WTC11 (cell line): ENCODE measurements at regions not wholly inside any gene's neighbourhood (a gene's known extent, or its start where the extent isn't known, plus 50 kb on each side); places are given as distances from the start of the nearest gene placed in this dataset.

ENCODE experiments used
- ATAC-seq: fragments of 200-7000 bp; cut with Tn5 transposase; 2 replicates; pipeline ENCODE4 v1.10.0; 2021; ENCODE audit warnings: mild to moderate bottlenecking, moderate library complexity
- CTCF ChIA-PET: fragments of 300-600 bp; sonication (Branson Sonifier 250); formaldehyde crosslinking; loops from one replicate; lab custom pipeline; 2021; ENCODE audit warnings: antibody characterized with exemption; lab: Charles Lee
- POLR2A ChIA-PET: fragments of 350-600 bp; sonication (Branson Sonifier 250); formaldehyde crosslinking; loops from one replicate; lab custom pipeline; 2021; ENCODE audit warnings: antibody characterized with exemption; lab: Charles Lee
- DNase-seq: peaks from one replicate; pipeline ENCODE4 v3.0.0; 2021; ENCODE audit warnings: low spot score
- H3K27ac Mint-ChIP-seq: 2 replicates; pipeline ENCODE4 v1.8.0; 2021; ENCODE audit warnings: mixed read lengths
- H3K27me3 Mint-ChIP-seq: 2 replicates; pipeline ENCODE4 v1.8.0; 2021; ENCODE audit warnings: low read depth, mild to moderate bottlenecking, moderate library complexity, mixed read lengths
- H3K36me3 Mint-ChIP-seq: 2 replicates; pipeline ENCODE4 v1.8.0; 2021; ENCODE audit warnings: mixed read lengths
- H3K4me1 Mint-ChIP-seq: 2 replicates; pipeline ENCODE4 v1.8.0; 2022; ENCODE audit warnings: mixed read lengths
- H3K4me3 Mint-ChIP-seq: 2 replicates; pipeline ENCODE4 v1.8.0; 2021; ENCODE audit warnings: mild to moderate bottlenecking, moderate library complexity, mixed read lengths
- H3K9me3 Mint-ChIP-seq: 2 replicates; pipeline ENCODE4 v1.8.0; 2021; ENCODE audit warnings: mixed read lengths
- ATF1 ChIP-seq: sonication (generic); formaldehyde crosslinking; IDR thresholded peaks from 2 replicates; pipeline ENCODE4 v1.8.1; 2023; ENCODE audit warnings: mild to moderate bottlenecking, moderate library complexity, missing genetic modification reagents
- ELF4 ChIP-seq: sonication (generic); formaldehyde crosslinking; IDR thresholded peaks from 2 replicates; pipeline ENCODE4 v1.8.1; 2022; ENCODE audit warnings: low read depth, mild to moderate bottlenecking, moderate library complexity, missing genetic modification reagents
- GTF2I ChIP-seq: fragments of 250-450 bp; sonication (Bioruptor Pico); conservative IDR thresholded peaks from 2 replicates; pipeline ENCODE4 v1.4.0; 2021; ENCODE audit warnings: mild to moderate bottlenecking
- HMGA2 ChIP-seq: fragments of 250-450 bp; sonication (Bioruptor Pico); IDR thresholded peaks from 2 replicates; pipeline ENCODE4 v1.4.0; 2021; ENCODE audit warnings: mild to moderate bottlenecking, moderate library complexity
- MYBL2 ChIP-seq: sonication (generic); formaldehyde crosslinking; IDR thresholded peaks from 2 replicates; pipeline ENCODE4 v1.8.1; 2023; ENCODE audit warnings: mild to moderate bottlenecking, moderate library complexity, missing genetic modification reagents
- RELA ChIP-seq: sonication (generic); formaldehyde crosslinking; IDR thresholded peaks from 2 replicates; pipeline ENCODE4 v1.8.1; 2022; ENCODE audit warnings: missing genetic modification reagents, mild to moderate bottlenecking, borderline replicate concordance
- SOX15 ChIP-seq: fragments of 250-450 bp; sonication (Bioruptor Pico); IDR thresholded peaks from 2 replicates; pipeline ENCODE4 v1.9.0; 2021; ENCODE audit warnings: mild to moderate bottlenecking
- SP1 ChIP-seq: sonication (generic); formaldehyde crosslinking; conservative IDR thresholded peaks from 2 replicates; pipeline ENCODE4 v1.8.1; 2022; ENCODE audit warnings: missing genetic modification reagents
- TEAD1 ChIP-seq: sonication (generic); formaldehyde crosslinking; IDR thresholded peaks from 2 replicates; pipeline ENCODE4 v1.8.0; 2022; ENCODE audit warnings: mild to moderate bottlenecking, missing genetic modification reagents
- TEAD4 ChIP-seq: sonication (generic); formaldehyde crosslinking; IDR thresholded peaks from 2 replicates; pipeline ENCODE4 v1.8.0; 2022; ENCODE audit warnings: mild to moderate bottlenecking, missing genetic modification reagents
- ZNF423 ChIP-seq: fragments of 250-450 bp; sonication (Bioruptor Pico); IDR thresholded peaks from 2 replicates; pipeline ENCODE4 v2.1.2; 2022; ENCODE audit warnings: mild to moderate bottlenecking, moderate library complexity
- TF ChIP-seq, protein P1 (sequence below): sonication (generic); formaldehyde crosslinking; IDR thresholded peaks from 2 replicates; pipeline ENCODE4 v1.8.0; 2022; ENCODE audit warnings: mild to moderate bottlenecking, missing genetic modification reagents
- TF ChIP-seq, protein P2 (sequence below): fragments of 200-600 bp; IDR thresholded peaks from 2 replicates; pipeline ENCODE4 v1.8.0; 2022; ENCODE audit warnings: antibody characterized with exemption
- TF ChIP-seq, protein P3 (sequence below): sonication (generic); formaldehyde crosslinking; IDR thresholded peaks from 2 replicates; pipeline ENCODE4 v1.8.1; 2023; ENCODE audit warnings: mild to moderate bottlenecking, missing genetic modification reagents, borderline replicate concordance
- TF ChIP-seq, protein P4 (sequence below): sonication (generic); formaldehyde crosslinking; IDR thresholded peaks from 2 replicates; pipeline ENCODE4 v1.8.0; 2022; ENCODE audit warnings: missing genetic modification reagents
- TF ChIP-seq, protein P5 (sequence below): fragments of 250-450 bp; sonication (Bioruptor Pico); IDR thresholded peaks from 2 replicates; pipeline ENCODE4 v1.8.0; 2021; ENCODE audit warnings: mild to moderate bottlenecking
- TF ChIP-seq, protein P6 (sequence below): fragments of 250-450 bp; sonication (Bioruptor Pico); conservative IDR thresholded peaks from 2 replicates; pipeline ENCODE4 v1.9.0; 2021; ENCODE audit warnings: mild to moderate bottlenecking
- TF ChIP-seq, protein P7 (sequence below): sonication (generic); formaldehyde crosslinking; IDR thresholded peaks from 2 replicates; pipeline ENCODE4 v1.8.1; 2023; ENCODE audit warnings: mild to moderate bottlenecking, missing genetic modification reagents, moderate library complexity
- TF ChIP-seq, protein P8 (sequence below): sonication (generic); formaldehyde crosslinking; IDR thresholded peaks from 2 replicates; pipeline ENCODE4 v1.8.0; 2023; ENCODE audit warnings: missing genetic modification reagents, mild to moderate bottlenecking, borderline replicate concordance

DNA sequence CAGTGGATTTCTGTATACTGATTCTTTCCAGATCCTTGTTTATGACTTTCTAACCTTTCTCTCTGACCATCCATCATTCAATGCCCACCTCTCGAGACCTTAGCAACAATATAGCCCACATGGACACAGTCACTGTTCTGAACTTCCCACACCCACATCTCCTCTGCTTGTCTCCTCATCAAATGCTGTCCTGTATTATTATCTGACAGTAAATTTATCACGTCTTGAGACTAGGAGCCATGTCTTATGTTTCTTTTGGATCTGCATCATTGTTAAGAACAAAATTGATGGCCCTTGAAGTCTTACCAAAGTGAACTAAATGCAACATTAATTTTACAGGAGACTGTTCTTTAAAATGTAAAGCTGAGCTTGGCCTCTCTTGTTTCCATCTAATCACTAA, 495.4 kb upstream of the KLF4 start:
- TF ChIP-seq, protein P1, sequence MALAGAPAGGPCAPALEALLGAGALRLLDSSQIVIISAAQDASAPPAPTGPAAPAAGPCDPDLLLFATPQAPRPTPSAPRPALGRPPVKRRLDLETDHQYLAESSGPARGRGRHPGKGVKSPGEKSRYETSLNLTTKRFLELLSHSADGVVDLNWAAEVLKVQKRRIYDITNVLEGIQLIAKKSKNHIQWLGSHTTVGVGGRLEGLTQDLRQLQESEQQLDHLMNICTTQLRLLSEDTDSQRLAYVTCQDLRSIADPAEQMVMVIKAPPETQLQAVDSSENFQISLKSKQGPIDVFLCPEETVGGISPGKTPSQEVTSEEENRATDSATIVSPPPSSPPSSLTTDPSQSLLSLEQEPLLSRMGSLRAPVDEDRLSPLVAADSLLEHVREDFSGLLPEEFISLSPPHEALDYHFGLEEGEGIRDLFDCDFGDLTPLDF (CRISPR knock-in tag) = no peak
- TF ChIP-seq SP1 (CRISPR knock-in tag) (no peak), ZNF423 (CRISPR knock-in tag) (no peak), ATF1 (CRISPR knock-in tag) (no peak), GTF2I (CRISPR knock-in tag) (no peak), HMGA2 (CRISPR knock-in tag) (no peak), MYBL2 (CRISPR knock-in tag) (no peak), ELF4 (no peak), TEAD1 (CRISPR knock-in tag) (no peak), RELA (CRISPR knock-in tag) (no peak), SOX15 (CRISPR knock-in tag) (no peak), TEAD4 (CRISPR knock-in tag) (no peak)
- TF ChIP-seq, protein P2, sequence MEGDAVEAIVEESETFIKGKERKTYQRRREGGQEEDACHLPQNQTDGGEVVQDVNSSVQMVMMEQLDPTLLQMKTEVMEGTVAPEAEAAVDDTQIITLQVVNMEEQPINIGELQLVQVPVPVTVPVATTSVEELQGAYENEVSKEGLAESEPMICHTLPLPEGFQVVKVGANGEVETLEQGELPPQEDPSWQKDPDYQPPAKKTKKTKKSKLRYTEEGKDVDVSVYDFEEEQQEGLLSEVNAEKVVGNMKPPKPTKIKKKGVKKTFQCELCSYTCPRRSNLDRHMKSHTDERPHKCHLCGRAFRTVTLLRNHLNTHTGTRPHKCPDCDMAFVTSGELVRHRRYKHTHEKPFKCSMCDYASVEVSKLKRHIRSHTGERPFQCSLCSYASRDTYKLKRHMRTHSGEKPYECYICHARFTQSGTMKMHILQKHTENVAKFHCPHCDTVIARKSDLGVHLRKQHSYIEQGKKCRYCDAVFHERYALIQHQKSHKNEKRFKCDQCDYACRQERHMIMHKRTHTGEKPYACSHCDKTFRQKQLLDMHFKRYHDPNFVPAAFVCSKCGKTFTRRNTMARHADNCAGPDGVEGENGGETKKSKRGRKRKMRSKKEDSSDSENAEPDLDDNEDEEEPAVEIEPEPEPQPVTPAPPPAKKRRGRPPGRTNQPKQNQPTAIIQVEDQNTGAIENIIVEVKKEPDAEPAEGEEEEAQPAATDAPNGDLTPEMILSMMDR = no peak
- TF ChIP-seq, protein P3, sequence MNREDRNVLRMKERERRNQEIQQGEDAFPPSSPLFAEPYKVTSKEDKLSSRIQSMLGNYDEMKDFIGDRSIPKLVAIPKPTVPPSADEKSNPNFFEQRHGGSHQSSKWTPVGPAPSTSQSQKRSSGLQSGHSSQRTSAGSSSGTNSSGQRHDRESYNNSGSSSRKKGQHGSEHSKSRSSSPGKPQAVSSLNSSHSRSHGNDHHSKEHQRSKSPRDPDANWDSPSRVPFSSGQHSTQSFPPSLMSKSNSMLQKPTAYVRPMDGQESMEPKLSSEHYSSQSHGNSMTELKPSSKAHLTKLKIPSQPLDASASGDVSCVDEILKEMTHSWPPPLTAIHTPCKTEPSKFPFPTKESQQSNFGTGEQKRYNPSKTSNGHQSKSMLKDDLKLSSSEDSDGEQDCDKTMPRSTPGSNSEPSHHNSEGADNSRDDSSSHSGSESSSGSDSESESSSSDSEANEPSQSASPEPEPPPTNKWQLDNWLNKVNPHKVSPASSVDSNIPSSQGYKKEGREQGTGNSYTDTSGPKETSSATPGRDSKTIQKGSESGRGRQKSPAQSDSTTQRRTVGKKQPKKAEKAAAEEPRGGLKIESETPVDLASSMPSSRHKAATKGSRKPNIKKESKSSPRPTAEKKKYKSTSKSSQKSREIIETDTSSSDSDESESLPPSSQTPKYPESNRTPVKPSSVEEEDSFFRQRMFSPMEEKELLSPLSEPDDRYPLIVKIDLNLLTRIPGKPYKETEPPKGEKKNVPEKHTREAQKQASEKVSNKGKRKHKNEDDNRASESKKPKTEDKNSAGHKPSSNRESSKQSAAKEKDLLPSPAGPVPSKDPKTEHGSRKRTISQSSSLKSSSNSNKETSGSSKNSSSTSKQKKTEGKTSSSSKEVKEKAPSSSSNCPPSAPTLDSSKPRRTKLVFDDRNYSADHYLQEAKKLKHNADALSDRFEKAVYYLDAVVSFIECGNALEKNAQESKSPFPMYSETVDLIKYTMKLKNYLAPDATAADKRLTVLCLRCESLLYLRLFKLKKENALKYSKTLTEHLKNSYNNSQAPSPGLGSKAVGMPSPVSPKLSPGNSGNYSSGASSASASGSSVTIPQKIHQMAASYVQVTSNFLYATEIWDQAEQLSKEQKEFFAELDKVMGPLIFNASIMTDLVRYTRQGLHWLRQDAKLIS (CRISPR knock-in tag) = no peak
- TF ChIP-seq, protein P4, sequence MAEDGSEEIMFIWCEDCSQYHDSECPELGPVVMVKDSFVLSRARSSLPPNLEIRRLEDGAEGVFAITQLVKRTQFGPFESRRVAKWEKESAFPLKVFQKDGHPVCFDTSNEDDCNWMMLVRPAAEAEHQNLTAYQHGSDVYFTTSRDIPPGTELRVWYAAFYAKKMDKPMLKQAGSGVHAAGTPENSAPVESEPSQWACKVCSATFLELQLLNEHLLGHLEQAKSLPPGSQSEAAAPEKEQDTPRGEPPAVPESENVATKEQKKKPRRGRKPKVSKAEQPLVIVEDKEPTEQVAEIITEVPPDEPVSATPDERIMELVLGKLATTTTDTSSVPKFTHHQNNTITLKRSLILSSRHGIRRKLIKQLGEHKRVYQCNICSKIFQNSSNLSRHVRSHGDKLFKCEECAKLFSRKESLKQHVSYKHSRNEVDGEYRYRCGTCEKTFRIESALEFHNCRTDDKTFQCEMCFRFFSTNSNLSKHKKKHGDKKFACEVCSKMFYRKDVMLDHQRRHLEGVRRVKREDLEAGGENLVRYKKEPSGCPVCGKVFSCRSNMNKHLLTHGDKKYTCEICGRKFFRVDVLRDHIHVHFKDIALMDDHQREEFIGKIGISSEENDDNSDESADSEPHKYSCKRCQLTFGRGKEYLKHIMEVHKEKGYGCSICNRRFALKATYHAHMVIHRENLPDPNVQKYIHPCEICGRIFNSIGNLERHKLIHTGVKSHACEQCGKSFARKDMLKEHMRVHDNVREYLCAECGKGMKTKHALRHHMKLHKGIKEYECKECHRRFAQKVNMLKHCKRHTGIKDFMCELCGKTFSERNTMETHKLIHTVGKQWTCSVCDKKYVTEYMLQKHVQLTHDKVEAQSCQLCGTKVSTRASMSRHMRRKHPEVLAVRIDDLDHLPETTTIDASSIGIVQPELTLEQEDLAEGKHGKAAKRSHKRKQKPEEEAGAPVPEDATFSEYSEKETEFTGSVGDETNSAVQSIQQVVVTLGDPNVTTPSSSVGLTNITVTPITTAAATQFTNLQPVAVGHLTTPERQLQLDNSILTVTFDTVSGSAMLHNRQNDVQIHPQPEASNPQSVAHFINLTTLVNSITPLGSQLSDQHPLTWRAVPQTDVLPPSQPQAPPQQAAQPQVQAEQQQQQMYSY (CRISPR knock-in tag) = no peak
- TF ChIP-seq, protein P5, sequence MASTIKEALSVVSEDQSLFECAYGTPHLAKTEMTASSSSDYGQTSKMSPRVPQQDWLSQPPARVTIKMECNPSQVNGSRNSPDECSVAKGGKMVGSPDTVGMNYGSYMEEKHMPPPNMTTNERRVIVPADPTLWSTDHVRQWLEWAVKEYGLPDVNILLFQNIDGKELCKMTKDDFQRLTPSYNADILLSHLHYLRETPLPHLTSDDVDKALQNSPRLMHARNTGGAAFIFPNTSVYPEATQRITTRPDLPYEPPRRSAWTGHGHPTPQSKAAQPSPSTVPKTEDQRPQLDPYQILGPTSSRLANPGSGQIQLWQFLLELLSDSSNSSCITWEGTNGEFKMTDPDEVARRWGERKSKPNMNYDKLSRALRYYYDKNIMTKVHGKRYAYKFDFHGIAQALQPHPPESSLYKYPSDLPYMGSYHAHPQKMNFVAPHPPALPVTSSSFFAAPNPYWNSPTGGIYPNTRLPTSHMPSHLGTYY (CRISPR knock-in tag) = no peak
- TF ChIP-seq, protein P6, sequence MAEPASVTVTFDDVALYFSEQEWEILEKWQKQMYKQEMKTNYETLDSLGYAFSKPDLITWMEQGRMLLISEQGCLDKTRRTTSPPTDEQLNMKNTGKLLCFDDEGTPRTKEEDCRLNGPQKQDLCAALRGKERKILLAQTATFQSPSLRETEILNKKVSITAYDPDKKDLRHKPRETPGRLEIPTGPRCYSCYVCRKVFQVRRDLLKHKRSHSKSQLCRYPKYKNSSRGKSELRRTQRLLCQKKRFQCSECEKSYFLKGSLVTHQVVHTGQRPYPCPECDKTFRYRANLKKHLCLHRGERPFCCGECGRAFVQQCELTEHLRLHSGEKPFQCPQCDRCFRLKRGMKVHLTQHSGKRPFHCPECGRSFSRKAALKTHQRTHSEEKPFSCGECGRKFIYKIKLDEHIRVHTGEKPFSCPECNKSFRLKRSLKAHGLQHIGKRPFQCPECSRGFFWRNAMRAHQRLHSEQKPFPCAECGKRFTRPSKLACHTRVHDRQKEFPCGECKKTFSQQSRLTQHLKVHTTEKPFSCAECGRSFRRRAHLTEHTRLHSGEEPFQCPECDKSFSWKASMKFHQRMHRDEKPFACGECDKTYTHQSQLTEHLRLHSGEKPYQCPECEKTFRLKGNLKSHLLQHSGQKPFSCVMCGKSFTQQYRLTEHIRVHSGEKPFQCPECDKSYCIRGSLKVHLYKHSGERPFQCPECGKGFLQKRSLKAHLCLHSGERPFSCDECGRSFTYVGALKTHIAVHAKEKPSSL (CRISPR knock-in tag) = no peak
- TF ChIP-seq, protein P7, sequence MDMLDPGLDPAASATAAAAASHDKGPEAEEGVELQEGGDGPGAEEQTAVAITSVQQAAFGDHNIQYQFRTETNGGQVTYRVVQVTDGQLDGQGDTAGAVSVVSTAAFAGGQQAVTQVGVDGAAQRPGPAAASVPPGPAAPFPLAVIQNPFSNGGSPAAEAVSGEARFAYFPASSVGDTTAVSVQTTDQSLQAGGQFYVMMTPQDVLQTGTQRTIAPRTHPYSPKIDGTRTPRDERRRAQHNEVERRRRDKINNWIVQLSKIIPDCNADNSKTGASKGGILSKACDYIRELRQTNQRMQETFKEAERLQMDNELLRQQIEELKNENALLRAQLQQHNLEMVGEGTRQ (CRISPR knock-in tag) = no peak
- TF ChIP-seq, protein P8, sequence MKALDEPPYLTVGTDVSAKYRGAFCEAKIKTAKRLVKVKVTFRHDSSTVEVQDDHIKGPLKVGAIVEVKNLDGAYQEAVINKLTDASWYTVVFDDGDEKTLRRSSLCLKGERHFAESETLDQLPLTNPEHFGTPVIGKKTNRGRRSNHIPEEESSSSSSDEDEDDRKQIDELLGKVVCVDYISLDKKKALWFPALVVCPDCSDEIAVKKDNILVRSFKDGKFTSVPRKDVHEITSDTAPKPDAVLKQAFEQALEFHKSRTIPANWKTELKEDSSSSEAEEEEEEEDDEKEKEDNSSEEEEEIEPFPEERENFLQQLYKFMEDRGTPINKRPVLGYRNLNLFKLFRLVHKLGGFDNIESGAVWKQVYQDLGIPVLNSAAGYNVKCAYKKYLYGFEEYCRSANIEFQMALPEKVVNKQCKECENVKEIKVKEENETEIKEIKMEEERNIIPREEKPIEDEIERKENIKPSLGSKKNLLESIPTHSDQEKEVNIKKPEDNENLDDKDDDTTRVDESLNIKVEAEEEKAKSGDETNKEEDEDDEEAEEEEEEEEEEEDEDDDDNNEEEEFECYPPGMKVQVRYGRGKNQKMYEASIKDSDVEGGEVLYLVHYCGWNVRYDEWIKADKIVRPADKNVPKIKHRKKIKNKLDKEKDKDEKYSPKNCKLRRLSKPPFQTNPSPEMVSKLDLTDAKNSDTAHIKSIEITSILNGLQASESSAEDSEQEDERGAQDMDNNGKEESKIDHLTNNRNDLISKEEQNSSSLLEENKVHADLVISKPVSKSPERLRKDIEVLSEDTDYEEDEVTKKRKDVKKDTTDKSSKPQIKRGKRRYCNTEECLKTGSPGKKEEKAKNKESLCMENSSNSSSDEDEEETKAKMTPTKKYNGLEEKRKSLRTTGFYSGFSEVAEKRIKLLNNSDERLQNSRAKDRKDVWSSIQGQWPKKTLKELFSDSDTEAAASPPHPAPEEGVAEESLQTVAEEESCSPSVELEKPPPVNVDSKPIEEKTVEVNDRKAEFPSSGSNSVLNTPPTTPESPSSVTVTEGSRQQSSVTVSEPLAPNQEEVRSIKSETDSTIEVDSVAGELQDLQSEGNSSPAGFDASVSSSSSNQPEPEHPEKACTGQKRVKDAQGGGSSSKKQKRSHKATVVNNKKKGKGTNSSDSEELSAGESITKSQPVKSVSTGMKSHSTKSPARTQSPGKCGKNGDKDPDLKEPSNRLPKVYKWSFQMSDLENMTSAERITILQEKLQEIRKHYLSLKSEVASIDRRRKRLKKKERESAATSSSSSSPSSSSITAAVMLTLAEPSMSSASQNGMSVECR = no peak
- H3K9me3 Mint-ChIP-seq = peaks cover 4% of the 10 kb centered on the region; the same call in 1 of the 2 replicates

More for the DNA sequence above, 495.4 kb upstream of the KLF4 start:
- no peak overlapping the region for H3K4me3 Mint-ChIP-seq
- H3K36me3 Mint-ChIP-seq = no peaks in the 10 kb centered on the region
- CTCF ChIA-PET = interaction anchor here (0.6 to 1.1 kb wide), 2 partner anchors 18 to 520 kb away, joined by 3 read pairs; no protein-coding TSS in a partner anchor
- POLR2A ChIA-PET = no interaction called here
- H3K4me1 Mint-ChIP-seq = no peaks in the 10 kb centered on the region
- H3K27ac Mint-ChIP-seq = no peak overlapping the region
- H3K27me3 Mint-ChIP-seq = no peaks in the 10 kb centered on the region
- no peak for DNase-seq
- ATAC-seq = no peak
